ENCODE measurements at regions not wholly inside any gene's neighbourhood (a gene's known extent, or its start where the extent isn't known, plus 50 kb on each side); places are given as distances from the start of the nearest gene placed in this dataset.

- ATAC-seq, result no peak
- TF ChIP-seq BACH2 (CRISPR knock-in tag; IDR thresholded peaks at IDR 0.05; ENCODE audit: borderline replicate concordance), result no peak
- TF ChIP-seq ZFP3 (CRISPR knock-in tag; IDR thresholded peaks at IDR 0.05), result no peak
- TF ChIP-seq ZNF565 (CRISPR knock-in tag; conservative IDR thresholded peaks at IDR 0.05; ENCODE audit: low read depth), result no peak
- TF ChIP-seq, protein P1, sequence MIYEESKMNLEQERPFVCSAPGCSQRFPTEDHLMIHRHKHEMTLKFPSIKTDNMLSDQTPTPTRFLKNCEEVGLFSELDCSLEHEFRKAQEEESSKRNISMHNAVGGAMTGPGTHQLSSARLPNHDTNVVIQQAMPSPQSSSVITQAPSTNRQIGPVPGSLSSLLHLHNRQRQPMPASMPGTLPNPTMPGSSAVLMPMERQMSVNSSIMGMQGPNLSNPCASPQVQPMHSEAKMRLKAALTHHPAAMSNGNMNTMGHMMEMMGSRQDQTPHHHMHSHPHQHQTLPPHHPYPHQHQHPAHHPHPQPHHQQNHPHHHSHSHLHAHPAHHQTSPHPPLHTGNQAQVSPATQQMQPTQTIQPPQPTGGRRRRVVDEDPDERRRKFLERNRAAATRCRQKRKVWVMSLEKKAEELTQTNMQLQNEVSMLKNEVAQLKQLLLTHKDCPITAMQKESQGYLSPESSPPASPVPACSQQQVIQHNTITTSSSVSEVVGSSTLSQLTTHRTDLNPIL (CRISPR knock-in tag; IDR thresholded peaks at IDR 0.05; ENCODE audit: low read depth), result no peak
- no peak for TF ChIP-seq CSDC2 (CRISPR knock-in tag; IDR thresholded peaks at IDR 0.05)
- no peak for TF ChIP-seq ISL1 (CRISPR knock-in tag; IDR thresholded peaks at IDR 0.05)
- no peak for TF ChIP-seq GLIS3 (CRISPR knock-in tag; IDR thresholded peaks at IDR 0.05)
- no peak for TF ChIP-seq ZFP30 (CRISPR knock-in tag; IDR thresholded peaks at IDR 0.05)
- TF ChIP-seq TOX (CRISPR knock-in tag; IDR thresholded peaks at IDR 0.05; ENCODE audit: borderline replicate concordance), result no peak
- TF ChIP-seq RARB (CRISPR knock-in tag; IDR thresholded peaks at IDR 0.05), result no peak
Observed at GRCh38 chr4:56181140-56181953, 205.9 kb downstream of the AASDH start.

DNA sequence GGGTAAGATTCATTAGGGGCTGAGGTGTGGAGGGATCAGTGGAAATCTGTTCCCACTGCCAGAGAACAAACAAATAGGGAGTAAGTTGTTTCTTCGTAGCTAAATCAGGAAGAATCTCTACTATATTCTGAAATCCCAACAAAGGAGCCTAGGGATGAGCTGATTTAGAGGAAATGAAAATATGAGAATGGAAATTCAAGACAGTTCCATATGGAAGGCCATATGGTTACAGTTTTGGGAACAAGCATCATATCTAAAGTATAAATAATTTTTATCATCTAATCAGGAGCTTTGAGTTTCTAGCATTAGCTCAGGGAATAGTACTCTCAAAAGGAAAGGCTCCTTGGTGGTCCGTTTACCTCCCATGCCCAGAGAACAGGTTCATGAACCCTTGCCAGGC lies 218.2 kb downstream of the AASDH start:
- TF ChIP-seq ZNF565 (CRISPR knock-in tag; conservative IDR thresholded peaks at IDR 0.05; ENCODE audit: low read depth) (no peak), ZFP3 (CRISPR knock-in tag; IDR thresholded peaks at IDR 0.05) (no peak), RARB (CRISPR knock-in tag; IDR thresholded peaks at IDR 0.05) (no peak), BACH2 (CRISPR knock-in tag; IDR thresholded peaks at IDR 0.05; ENCODE audit: borderline replicate concordance) (no peak), ZC3H10 (CRISPR knock-in tag; IDR thresholded peaks at IDR 0.05) (no peak), ZNF70 (CRISPR knock-in tag; IDR thresholded peaks at IDR 0.05) (no peak), ARNTL (CRISPR knock-in tag; IDR thresholded peaks at IDR 0.05; ENCODE audit: borderline replicate concordance, low read depth) (no peak), ZFP30 (CRISPR knock-in tag; IDR thresholded peaks at IDR 0.05) (no peak), OSR1 (CRISPR knock-in tag; IDR thresholded peaks at IDR 0.05) (no peak)
- TF ChIP-seq, protein P2, sequence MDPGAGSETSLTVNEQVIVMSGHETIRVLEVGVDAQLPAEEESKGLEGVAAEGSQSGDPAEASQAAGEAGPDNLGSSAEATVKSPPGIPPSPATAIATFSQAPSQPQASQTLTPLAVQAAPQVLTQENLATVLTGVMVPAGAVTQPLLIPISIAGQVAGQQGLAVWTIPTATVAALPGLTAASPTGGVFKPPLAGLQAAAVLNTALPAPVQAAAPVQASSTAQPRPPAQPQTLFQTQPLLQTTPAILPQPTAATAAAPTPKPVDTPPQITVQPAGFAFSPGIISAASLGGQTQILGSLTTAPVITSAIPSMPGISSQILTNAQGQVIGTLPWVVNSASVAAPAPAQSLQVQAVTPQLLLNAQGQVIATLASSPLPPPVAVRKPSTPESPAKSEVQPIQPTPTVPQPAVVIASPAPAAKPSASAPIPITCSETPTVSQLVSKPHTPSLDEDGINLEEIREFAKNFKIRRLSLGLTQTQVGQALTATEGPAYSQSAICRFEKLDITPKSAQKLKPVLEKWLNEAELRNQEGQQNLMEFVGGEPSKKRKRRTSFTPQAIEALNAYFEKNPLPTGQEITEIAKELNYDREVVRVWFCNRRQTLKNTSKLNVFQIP (CRISPR knock-in tag; IDR thresholded peaks at IDR 0.05; ENCODE audit: borderline replicate concordance, low read depth), result no peak
- ATAC-seq, result no peak

DNA sequence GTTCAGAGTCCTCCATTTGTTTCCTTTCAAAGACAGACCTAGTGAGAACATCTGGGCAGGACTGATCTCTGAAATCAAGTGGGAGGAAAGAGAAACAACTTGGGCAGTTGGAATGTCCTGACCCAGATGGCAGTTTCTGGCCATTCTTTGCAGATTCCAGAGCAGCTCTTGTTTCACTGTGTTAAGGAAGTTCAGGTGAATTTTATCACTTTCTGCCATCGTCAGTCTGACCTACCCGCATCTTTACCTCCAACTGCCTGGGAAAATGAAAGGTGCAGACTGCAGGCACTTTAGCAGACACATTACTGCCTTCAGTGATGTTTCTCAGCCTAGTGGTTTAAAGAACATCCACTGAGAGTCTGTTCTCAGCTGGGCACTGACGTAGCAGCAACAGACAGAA lies 216.2 kb downstream of the CEP135 start:
- no peak for ATAC-seq
- TF ChIP-seq TOX (CRISPR knock-in tag; IDR thresholded peaks at IDR 0.05; ENCODE audit: borderline replicate concordance) (no peak), PPARA (CRISPR knock-in tag; IDR thresholded peaks at IDR 0.05; ENCODE audit: borderline replicate concordance) (no peak), ARNTL (CRISPR knock-in tag; IDR thresholded peaks at IDR 0.05; ENCODE audit: borderline replicate concordance, low read depth) (no peak), ZC3H10 (CRISPR knock-in tag; IDR thresholded peaks at IDR 0.05) (no peak), ESRRG (CRISPR knock-in tag; IDR thresholded peaks at IDR 0.05) (no peak)
- TF ChIP-seq, protein P1 (CRISPR knock-in tag; IDR thresholded peaks at IDR 0.05; ENCODE audit: low read depth), result no peak

- TF ChIP-seq ISL1 (CRISPR knock-in tag; IDR thresholded peaks at IDR 0.05), result no peak
- no peak for TF ChIP-seq TSHZ2 (CRISPR knock-in tag; IDR thresholded peaks at IDR 0.05)
- no peak for TF ChIP-seq GLIS3 (CRISPR knock-in tag; IDR thresholded peaks at IDR 0.05)
- no peak for TF ChIP-seq ZFP3 (CRISPR knock-in tag; IDR thresholded peaks at IDR 0.05)
- ATAC-seq, result no peak
Observed at GRCh38 chr4:56160636-56161035, 211.9 kb downstream of the CEP135 start.

GRCh38 chr4:56158483-56158882 lies 209.7 kb downstream of the CEP135 start:
- ATAC-seq, result no peak
- TF ChIP-seq RARB (CRISPR knock-in tag; IDR thresholded peaks at IDR 0.05) (no peak), ZC3H10 (CRISPR knock-in tag; IDR thresholded peaks at IDR 0.05) (no peak), PATZ1 (CRISPR knock-in tag; IDR thresholded peaks at IDR 0.05; ENCODE audit: borderline replicate concordance) (no peak), CSDC2 (CRISPR knock-in tag; IDR thresholded peaks at IDR 0.05) (no peak)
- TF ChIP-seq, protein P2 (CRISPR knock-in tag; IDR thresholded peaks at IDR 0.05; ENCODE audit: borderline replicate concordance, low read depth), result no peak
- TF ChIP-seq, protein P3, sequence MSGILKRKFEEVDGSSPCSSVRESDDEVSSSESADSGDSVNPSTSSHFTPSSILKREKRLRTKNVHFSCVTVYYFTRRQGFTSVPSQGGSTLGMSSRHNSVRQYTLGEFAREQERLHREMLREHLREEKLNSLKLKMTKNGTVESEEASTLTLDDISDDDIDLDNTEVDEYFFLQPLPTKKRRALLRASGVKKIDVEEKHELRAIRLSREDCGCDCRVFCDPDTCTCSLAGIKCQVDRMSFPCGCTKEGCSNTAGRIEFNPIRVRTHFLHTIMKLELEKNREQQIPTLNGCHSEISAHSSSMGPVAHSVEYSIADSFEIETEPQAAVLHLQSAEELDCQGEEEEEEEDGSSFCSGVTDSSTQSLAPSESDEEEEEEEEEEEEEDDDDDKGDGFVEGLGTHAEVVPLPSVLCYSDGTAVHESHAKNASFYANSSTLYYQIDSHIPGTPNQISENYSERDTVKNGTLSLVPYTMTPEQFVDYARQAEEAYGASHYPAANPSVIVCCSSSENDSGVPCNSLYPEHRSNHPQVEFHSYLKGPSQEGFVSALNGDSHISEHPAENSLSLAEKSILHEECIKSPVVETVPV (CRISPR knock-in tag; IDR thresholded peaks at IDR 0.05), result no peak
